OCI-LY7 (cell line): ENCODE measurements at regions not wholly inside any gene's neighbourhood (a gene's known extent, or its start where the extent isn't known, plus 50 kb on each side); places are given as distances from the start of the nearest gene placed in this dataset.

Source experiments
- BruUV-seq: library from RNA; stranded (reverse); fragments of 400-500 nt; replicated peaks from 2 replicates; lab custom pipeline; 2021; lab: Mats Ljungman, UMichigan
- CTCF ChIA-PET: fragments of 300-600 bp; sonication (Branson Sonifier 250); formaldehyde crosslinking; loops from one replicate; lab custom pipeline; 2022; ENCODE audit warnings: antibody characterized with exemption; ENCODE audit not compliant: unreplicated experiment; lab: Charles Lee
- POLR2A ChIA-PET: fragments of 300-600 bp; sonication (Branson Sonifier 250); formaldehyde crosslinking; loops from one replicate; lab custom pipeline; 2022; ENCODE audit warnings: antibody characterized with exemption; lab: Charles Lee
- DNase-seq: peaks from one replicate; pipeline ENCODE4 v3.0.0-alpha.2; 2015; ENCODE audit warnings: low spot score
- H2AFZ ChIP-seq: fragments of 200-600 bp; sonication (generic), shearing (Covaris generic); 2 replicates; pipeline ENCODE4 v1.6.1; 2014; ENCODE audit warnings: mild to moderate bottlenecking, antibody characterized with exemption, low read length, moderate library complexity
- H3K27ac ChIP-seq: fragments of 200-600 bp; sonication (generic); 2 replicates; pipeline ENCODE4 v1.5.1; 2014; ENCODE audit warnings: mixed run types, low read depth, mild to moderate bottlenecking, moderate library complexity, low read length, inconsistent platforms; ENCODE audit not compliant: poor library complexity, severe bottlenecking
- H3K36me3 ChIP-seq: fragments of 200-600 bp; sonication (generic); 2 replicates; pipeline ENCODE4 v1.6.1; 2014; ENCODE audit warnings: mild to moderate bottlenecking, antibody characterized with exemption, low read length, moderate library complexity, mixed read lengths; ENCODE audit not compliant: insufficient read depth
- H3K4me1 ChIP-seq: fragments of 200-600 bp; sonication (generic); 2 replicates; pipeline ENCODE4 v1.5.1; 2014; ENCODE audit warnings: mild to moderate bottlenecking, low read length; ENCODE audit not compliant: insufficient read depth, poor library complexity, severe bottlenecking
- H3K4me2 ChIP-seq: fragments of 200-600 bp; sonication (generic); 2 replicates; pipeline ENCODE4 v1.6.1; 2014; ENCODE audit warnings: mild to moderate bottlenecking, low read length
- H3K4me3 ChIP-seq: fragments of 200-600 bp; sonication (generic); 2 replicates; pipeline ENCODE4 v1.5.1; 2014; ENCODE audit warnings: mild to moderate bottlenecking, low read depth, low read length; ENCODE audit not compliant: poor library complexity, severe bottlenecking
- H3K79me2 ChIP-seq: fragments of 200-600 bp; sonication (generic); 2 replicates; pipeline ENCODE4 v1.6.1; 2016; ENCODE audit warnings: low read depth, mild to moderate bottlenecking, low read length, moderate library complexity, mixed read lengths; ENCODE audit not compliant: insufficient read depth
- H3K9me2 ChIP-seq: fragments of 200-600 bp; sonication (generic); 2 replicates; pipeline ENCODE4 v1.6.1; 2016; ENCODE audit warnings: mild to moderate bottlenecking, low read length, mixed read lengths; ENCODE audit not compliant: insufficient read depth
- H3K9me3 ChIP-seq: fragments of 200-600 bp; sonication (generic); 2 replicates; pipeline ENCODE4 v1.6.1; 2014; ENCODE audit warnings: mild to moderate bottlenecking, mixed run types, low read length, mixed read lengths
- H4K20me1 ChIP-seq: fragments of 200-600 bp; sonication (generic); 2 replicates; pipeline ENCODE4 v1.6.1; 2014; ENCODE audit warnings: mild to moderate bottlenecking, antibody characterized with exemption, low read length, moderate library complexity, mixed read lengths; ENCODE audit not compliant: insufficient read depth
- CTCF ChIP-seq: fragments of 200-600 bp; sonication (generic); conservative IDR thresholded peaks from 2 replicates; pipeline ENCODE4 v1.5.1; 2014; ENCODE audit warnings: mild to moderate bottlenecking, antibody characterized with exemption, low read length, moderate library complexity, mixed read lengths
- EZH2phosphoT487 ChIP-seq: fragments of 200-600 bp; sonication (generic); IDR thresholded peaks from 2 replicates; pipeline ENCODE4 v1.6.1; 2018; ENCODE audit warnings: low read depth, borderline replicate concordance, mild to moderate bottlenecking, mixed run types, antibody characterized with exemption, low read length, moderate library complexity, mixed read lengths
- intact Hi-C: fragments of 100-400 bp; cut with micrococcal nuclease; formaldehyde crosslinking; loops from one replicate; pipeline ENCODE4 v1.10.0; 2022; ENCODE audit not compliant: unreplicated experiment

DNA sequence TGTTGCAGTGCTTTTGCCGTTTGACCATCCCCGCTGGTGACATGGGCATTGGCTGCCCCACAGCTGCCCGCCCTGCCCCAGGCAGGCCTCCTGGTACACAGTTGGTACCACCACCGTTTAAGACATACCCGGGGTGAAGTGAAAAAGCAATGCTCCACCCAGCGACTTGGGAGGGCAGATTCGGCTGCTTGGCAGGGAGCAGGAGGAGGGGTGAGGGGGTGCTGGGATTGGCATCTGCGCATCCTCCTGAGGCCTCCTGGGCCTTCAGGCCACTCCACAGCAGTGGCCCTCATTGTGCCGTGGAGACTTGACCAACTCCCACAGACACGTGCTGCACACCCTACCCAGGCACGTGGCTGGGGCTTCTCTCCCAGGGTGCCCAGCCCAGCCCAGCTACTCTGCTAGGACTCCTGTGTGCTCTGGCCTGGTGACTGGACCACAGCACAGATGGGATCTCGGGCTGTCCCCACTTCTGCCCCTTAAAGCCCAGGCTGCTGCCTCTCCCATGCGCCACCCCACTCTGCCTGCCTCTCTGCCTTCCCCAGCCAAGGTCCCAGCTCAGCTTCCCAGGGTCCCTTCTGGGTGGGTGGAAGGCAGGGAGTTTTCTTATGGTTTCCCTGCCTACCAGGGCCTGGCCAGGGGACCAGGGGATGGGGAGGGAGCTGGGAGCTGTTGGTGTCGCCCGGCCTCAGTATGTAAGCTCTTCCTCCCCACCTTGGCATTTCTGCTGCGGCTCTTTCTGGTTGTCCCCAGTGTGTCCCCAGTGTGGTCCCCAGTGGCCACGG, 157.0 kb upstream of the HS6ST1 start:
- intact Hi-C loops: no loop called here
- POLR2A ChIA-PET: no interaction called here
- Histone ChIP-seq H3K9me2 (no peaks in the 10 kb centered on the region), H3K4me3 (no peak overlapping the region), H3K9me3 (no peaks in the 10 kb centered on the region), H3K4me2 (no peak overlapping the region), H2AFZ (no peak overlapping the region), H3K27ac (no peak overlapping the region), H4K20me1 (no peaks in the 10 kb centered on the region), H3K4me1 (no peaks in the 10 kb centered on the region), H3K36me3 (no peaks in the 10 kb centered on the region), H3K79me2 (no peaks in the 10 kb centered on the region)
- DNase-seq: no peak
- CTCF ChIA-PET: no interaction called here
- no peak for TF ChIP-seq CTCF
- no peak for TF ChIP-seq EZH2phosphoT487
- no TSS peak for BruUV-seq

- no peak overlapping the region for H3K27ac ChIP-seq
- intact Hi-C loops: no loop called here
- no peaks in the 10 kb centered on the region for H3K4me1 ChIP-seq
- no peak overlapping the region for H3K4me3 ChIP-seq
- TF ChIP-seq CTCF: no peak
- TF ChIP-seq EZH2phosphoT487: no peak
- no peaks in the 10 kb centered on the region for H3K36me3 ChIP-seq
- ChIA-PET POLR2A (interaction anchor here (0.6 kb wide), 2 partner anchors 44 to 112 kb away, joined by 3 to 4 read pairs; no protein-coding TSS in a partner anchor), CTCF (no interaction called here)
- H3K9me2 ChIP-seq: no peaks in the 10 kb centered on the region
- no peaks in the 10 kb centered on the region for H3K79me2 ChIP-seq
- no peaks in the 10 kb centered on the region for H3K9me3 ChIP-seq
- no peak overlapping the region for H2AFZ ChIP-seq
- no peaks in the 10 kb centered on the region for H4K20me1 ChIP-seq
- no TSS peak for BruUV-seq
- H3K4me2 ChIP-seq: no peak overlapping the region
- DNase-seq: no peak
Measured at GRCh38 chr2:128477026-128477820, 158.6 kb upstream of the HS6ST1 start.
